ENCODE measurements at regions not wholly inside any gene's neighbourhood (a gene's known extent, or its start where the extent isn't known, plus 50 kb on each side); places are given as distances from the start of the nearest gene placed in this dataset.

- DNase-seq = no peak
These were observed 533.9 kb downstream of the TCERG1L start for GRCh38 chr10:130777507-130778165.

- DNase-seq = no peak
These were observed 533.4 kb downstream of the TCERG1L start for GRCh38 chr10:130778166-130778545.

- DNase-seq = no peak
These were observed 530.8 kb downstream of the TCERG1L start for GRCh38 chr10:130780763-130781162.

GRCh38 chr10:130781206-130781605, 530.3 kb downstream of the TCERG1L start:
- DNase-seq = no peak

- DNase-seq = no peak
These were observed 529.9 kb downstream of the TCERG1L start for GRCh38 chr10:130781623-130782022.

- no peak for DNase-seq
These were observed 529.1 kb downstream of the TCERG1L start for GRCh38 chr10:130782467-130782866.

- no peak for DNase-seq
These were observed 527.2 kb downstream of the TCERG1L start for GRCh38 chr10:130784326-130784725.

GRCh38 chr10:130786365-130786966, 525.1 kb downstream of the TCERG1L start:
- no peak for DNase-seq

GRCh38 chr10:130787243-130787642, 524.3 kb downstream of the TCERG1L start:
- no peak for DNase-seq

- DNase-seq = no peak
These were observed 523.7 kb downstream of the TCERG1L start for GRCh38 chr10:130787821-130788220.

- no peak for DNase-seq
These were observed 521.2 kb downstream of the TCERG1L start for GRCh38 chr10:130790339-130790738.

GRCh38 chr10:130792096-130792845, 519.2 kb downstream of the TCERG1L start:
- DNase-seq = no peak

GRCh38 chr10:130795819-130796218, 515.7 kb downstream of the TCERG1L start:
- no peak for DNase-seq

- DNase-seq = no peak
These were observed 512.0 kb downstream of the TCERG1L start for GRCh38 chr10:130799532-130799931.

GRCh38 chr10:130800281-130800680, 511.2 kb downstream of the TCERG1L start:
- no peak for DNase-seq

- no peak for DNase-seq
These were observed 510.2 kb downstream of the TCERG1L start for GRCh38 chr10:130801276-130801675.

- no peak for DNase-seq
These were observed 509.7 kb downstream of the TCERG1L start for GRCh38 chr10:130801784-130802183.

- DNase-seq = peak; percentile 28
These were observed 509.2 kb downstream of the TCERG1L start for GRCh38 chr10:130802301-130802700.

GRCh38 chr10:130804281-130804680, 507.2 kb downstream of the TCERG1L start:
- no peak for DNase-seq

GRCh38 chr10:130804778-130805634, 506.5 kb downstream of the TCERG1L start:
- DNase-seq = no peak

- no peak for DNase-seq
These were observed 505.9 kb downstream of the TCERG1L start for GRCh38 chr10:130805635-130806030.

GRCh38 chr10:130806426-130806825, 505.1 kb downstream of the TCERG1L start:
- no peak for DNase-seq

GRCh38 chr10:130807096-130807495, 504.4 kb downstream of the TCERG1L start:
- DNase-seq = no peak
